ENCODE measurements at regions not wholly inside any gene's neighbourhood (a gene's known extent, or its start where the extent isn't known, plus 50 kb on each side); places are given as distances from the start of the nearest gene placed in this dataset.
"Not testable (repeated sequence)": the region's sequence is repeated elsewhere in the genome, so short reads cannot be mapped to it uniquely, and the experiment has no call there.

DNA sequence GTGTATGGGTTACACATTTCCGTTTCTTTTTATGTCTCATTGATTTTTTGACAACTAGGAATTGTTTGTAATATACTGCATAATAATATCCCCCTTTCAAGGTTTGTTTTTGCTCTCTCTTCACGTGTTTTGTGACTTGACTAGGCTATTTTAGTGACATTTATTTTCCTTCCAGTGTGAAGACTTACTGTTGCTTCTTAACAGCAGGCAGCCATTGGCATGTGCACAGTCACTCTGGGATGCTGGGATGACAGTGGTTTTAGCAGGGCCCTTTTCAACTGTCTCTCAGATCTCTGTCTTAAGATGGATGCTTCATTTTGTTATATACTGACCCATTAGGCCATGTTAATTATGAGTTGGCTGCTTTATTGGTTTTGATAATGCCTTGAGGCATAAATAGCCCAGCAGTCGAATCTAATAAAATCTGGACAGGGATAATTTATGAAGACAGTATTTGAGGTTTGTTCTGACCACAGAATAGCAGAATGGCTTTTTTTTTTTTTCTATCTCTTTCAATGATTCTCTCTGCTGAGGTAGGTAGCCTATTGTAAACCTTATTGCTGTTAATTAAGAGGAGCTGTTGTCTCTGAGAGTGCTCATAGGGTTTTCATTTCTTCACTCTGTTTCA, 536.0 kb downstream of the GABRG2 start:
- no peaks in the 10 kb centered on the region for H3K4me1 Mint-ChIP-seq
- Histone ChIP-seq H3K36me3 (ENCODE audit: insufficient read depth) (peaks cover 10% of the 10 kb centered on the region; the same call in 1 of the 2 replicates), H2AFZ (no peak overlapping the region), H3K27me3 (ENCODE audit: insufficient read depth) (no peaks in the 10 kb centered on the region), H3K4me1 (ENCODE audit: insufficient read depth) (no peaks in the 10 kb centered on the region), H3F3A (replicated peaks; ENCODE audit: low read depth) (no peaks in the 10 kb centered on the region), H3K27ac (ENCODE audit: low read depth) (no peak overlapping the region), H3K4me2 (no peak overlapping the region), H4K20me1 (replicated peaks; ENCODE audit: insufficient read depth) (no peaks in the 10 kb centered on the region), H3K9me2 (ENCODE audit: insufficient read depth) (0 out of 2 replicates have a peak, but pooled peaks cover 6% of the 10 kb centered on the region), H3K79me2 (replicated peaks; ENCODE audit: insufficient read depth) (no peaks in the 10 kb centered on the region), H3K4me3 (no peak overlapping the region)
- TF ChIP-seq STAT1 (IDR thresholded peaks at IDR 0.05; ENCODE audit: unreplicated experiment) = no peak
- TF ChIP-seq NANOG (IDR thresholded peaks at IDR 0.05; ENCODE audit: borderline replicate concordance) = no peak
- no peak for TF ChIP-seq POLR2AphosphoS5 (IDR thresholded peaks at IDR 0.05; ENCODE audit: low read depth)
- peaks cover 7% of the 10 kb centered on the region; the same call in 2 of the 3 replicates for H3K36me3 Mint-ChIP-seq (ENCODE audit: low read depth)
- no peak overlapping the region for H3K4me3 Mint-ChIP-seq
- H3K27me3 Mint-ChIP-seq (ENCODE audit: insufficient read depth, low read depth, poor library complexity) = no peaks in the 10 kb centered on the region
- ATAC-seq (no peak), DNase-seq (ENCODE audit: low spot score) (no peak)
- peaks cover 26% of the 10 kb centered on the region for H3K9me3 Mint-ChIP-seq
- no peak overlapping the region for H3K27ac Mint-ChIP-seq

- H3K27me3 Mint-ChIP-seq (ENCODE audit: insufficient read depth, low read depth, poor library complexity) = no peaks in the 10 kb centered on the region
- no peak overlapping the region for H3K4me3 Mint-ChIP-seq
- no peaks in the 10 kb centered on the region for H3K79me2 ChIP-seq (replicated peaks; ENCODE audit: insufficient read depth)
- TF ChIP-seq, protein P1, sequence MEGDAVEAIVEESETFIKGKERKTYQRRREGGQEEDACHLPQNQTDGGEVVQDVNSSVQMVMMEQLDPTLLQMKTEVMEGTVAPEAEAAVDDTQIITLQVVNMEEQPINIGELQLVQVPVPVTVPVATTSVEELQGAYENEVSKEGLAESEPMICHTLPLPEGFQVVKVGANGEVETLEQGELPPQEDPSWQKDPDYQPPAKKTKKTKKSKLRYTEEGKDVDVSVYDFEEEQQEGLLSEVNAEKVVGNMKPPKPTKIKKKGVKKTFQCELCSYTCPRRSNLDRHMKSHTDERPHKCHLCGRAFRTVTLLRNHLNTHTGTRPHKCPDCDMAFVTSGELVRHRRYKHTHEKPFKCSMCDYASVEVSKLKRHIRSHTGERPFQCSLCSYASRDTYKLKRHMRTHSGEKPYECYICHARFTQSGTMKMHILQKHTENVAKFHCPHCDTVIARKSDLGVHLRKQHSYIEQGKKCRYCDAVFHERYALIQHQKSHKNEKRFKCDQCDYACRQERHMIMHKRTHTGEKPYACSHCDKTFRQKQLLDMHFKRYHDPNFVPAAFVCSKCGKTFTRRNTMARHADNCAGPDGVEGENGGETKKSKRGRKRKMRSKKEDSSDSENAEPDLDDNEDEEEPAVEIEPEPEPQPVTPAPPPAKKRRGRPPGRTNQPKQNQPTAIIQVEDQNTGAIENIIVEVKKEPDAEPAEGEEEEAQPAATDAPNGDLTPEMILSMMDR (conservative IDR thresholded peaks at IDR 0.05; ENCODE audit: low read depth in 2 of 2) = peak; percentile 33 to 55; a peak in 3 of 4 replicates
- TF ChIP-seq NANOG (IDR thresholded peaks at IDR 0.05; ENCODE audit: borderline replicate concordance) (no peak), ZNF331 (CRISPR knock-in tag; IDR thresholded peaks at IDR 0.05; ENCODE audit: low read depth) (no peak)
- H3K36me3 ChIP-seq (ENCODE audit: insufficient read depth) = no peaks in the 10 kb centered on the region
- no peak overlapping the region for H3K4me3 ChIP-seq
- peaks cover 19% of the 10 kb centered on the region for H3K9me3 Mint-ChIP-seq
- no peaks in the 10 kb centered on the region for H3K4me1 Mint-ChIP-seq
- H4K20me1 ChIP-seq (replicated peaks; ENCODE audit: insufficient read depth) = no peaks in the 10 kb centered on the region
- H3K9me2 ChIP-seq (ENCODE audit: insufficient read depth) = no peaks in the 10 kb centered on the region
- no peaks in the 10 kb centered on the region for H3F3A ChIP-seq (replicated peaks; ENCODE audit: low read depth)
- DNase-seq (ENCODE audit: low spot score) (peak; percentile 25), ATAC-seq (no peak)
- no peak overlapping the region for H3K4me2 ChIP-seq
- no peak overlapping the region for H2AFZ ChIP-seq
- H3K27ac Mint-ChIP-seq = no peak overlapping the region
- H3K36me3 Mint-ChIP-seq (ENCODE audit: low read depth) = peaks cover 12% of the 10 kb centered on the region; the same call in 2 of the 3 replicates
- no peaks in the 10 kb centered on the region for H3K27me3 ChIP-seq (ENCODE audit: insufficient read depth)
- H3K4me1 ChIP-seq (ENCODE audit: insufficient read depth) = no peaks in the 10 kb centered on the region
- no peak overlapping the region for H3K27ac ChIP-seq (ENCODE audit: low read depth)
These were observed 540.3 kb downstream of the GABRG2 start for GRCh38 chr5:162607879-162608278.

GRCh38 chr5:162621726-162622263, 554.2 kb downstream of the GABRG2 start:
- H3K4me1 Mint-ChIP-seq; ATAC-seq; H3K4me1 ChIP-seq (ENCODE audit: insufficient read depth); H3K27me3 Mint-ChIP-seq (ENCODE audit: insufficient read depth, low read depth, poor library complexity); H3F3A ChIP-seq (replicated peaks; ENCODE audit: low read depth); H3K79me2 ChIP-seq (replicated peaks; ENCODE audit: insufficient read depth); H3K4me3 ChIP-seq; H3K27ac Mint-ChIP-seq; H3K27ac ChIP-seq (ENCODE audit: low read depth); H3K27me3 ChIP-seq (ENCODE audit: insufficient read depth); H3K9me2 ChIP-seq (ENCODE audit: insufficient read depth); H3K4me3 Mint-ChIP-seq; H3K36me3 ChIP-seq (ENCODE audit: insufficient read depth); DNase-seq (ENCODE audit: low spot score); H3K4me2 ChIP-seq; H2AFZ ChIP-seq; H4K20me1 ChIP-seq (replicated peaks; ENCODE audit: insufficient read depth): not testable (repeated sequence)
- peaks cover 58% of the 10 kb centered on the region for H3K9me3 Mint-ChIP-seq
- peaks cover 34% of the 10 kb centered on the region; the same call in 2 of the 3 replicates for H3K36me3 Mint-ChIP-seq (ENCODE audit: low read depth)

All from GM23338 (cell line).